ENCODE measurements at regions not wholly inside any gene's neighbourhood (a gene's known extent, or its start where the extent isn't known, plus 50 kb on each side); places are given as distances from the start of the nearest gene placed in this dataset.

DNA sequence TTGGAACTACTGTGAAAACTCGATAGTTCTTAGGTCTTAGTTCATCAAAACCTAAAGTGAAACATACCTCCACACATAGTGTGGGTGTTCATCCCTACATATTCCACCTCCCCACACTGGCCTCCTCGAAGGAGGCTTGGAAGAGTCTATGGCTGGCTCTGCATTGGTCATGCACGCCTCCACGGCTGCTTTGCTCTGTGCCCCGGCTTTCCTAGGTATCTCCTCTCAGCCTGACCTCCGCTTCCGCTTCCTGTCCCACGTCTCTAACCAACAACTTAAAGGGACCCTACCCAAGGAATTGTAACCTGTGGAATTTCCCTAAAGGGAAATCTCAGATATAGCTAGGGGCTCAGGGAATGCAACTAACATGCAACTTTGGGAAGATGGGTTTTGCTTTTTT lies 79.7 kb upstream of the MBNL2 start:
- Histone ChIP-seq H3K36me3 (ENCODE audit: control insufficient read depth in 1 of 2, insufficient read depth in 2 of 2, low read length in 2 of 2) (peaks cover 0 to 4% of the 10 kb centered on the region in 2 experiments; a peak in 1 of 4 replicates), H3K27me3 (ENCODE audit: insufficient read depth, low read length) (no peaks in the 10 kb centered on the region), H3K4me3 (replicated peaks in 1 of 2; ENCODE audit: low read depth in 1 of 2, low read length in 2 of 2) (peak overlapping the region; percentile 48 to 63), H3K9ac (ENCODE audit: low read length) (peak overlapping the region; percentile 71), H3K4me1 (ENCODE audit: control insufficient read depth in 1 of 2, insufficient read depth in 2 of 2, low read length in 2 of 2) (peaks cover 22 to 40% of the 10 kb centered on the region in 2 experiments), H3K27ac (ENCODE audit: low read depth, low read length) (peak overlapping the region; percentile 76), H3K9me3 (ENCODE audit: control insufficient read depth in 1 of 2, insufficient read depth in 1 of 2, low read depth in 1 of 2, low read length in 2 of 2) (no peaks in the 10 kb centered on the region), H3K9me2 (ENCODE audit: insufficient read depth) (no peaks in the 10 kb centered on the region), H4K20me1 (ENCODE audit: insufficient read depth) (no peaks in the 10 kb centered on the region), H2AFZ (ENCODE audit: low read depth, low read length, poor library complexity, severe bottlenecking) (no peak overlapping the region), H3K4me2 (ENCODE audit: low read length) (peak overlapping the region; percentile 78), H3K79me2 (ENCODE audit: insufficient read depth, low read length) (peaks cover 7% of the 10 kb centered on the region)
- peak; percentile 78 for DNase-seq (ENCODE audit: low read depth, low spot score)
- TF ChIP-seq ZNF274 (IDR thresholded peaks at IDR 0.05; ENCODE audit: low read depth, low read length), result no peak
- no peak for TF ChIP-seq CEBPB (IDR thresholded peaks at IDR 0.05; ENCODE audit: low read depth)
- peak; percentile 97 for TF ChIP-seq POLR2A (IDR thresholded peaks at IDR 0.05; ENCODE audit: borderline replicate concordance, extremely low read depth, insufficient read depth, insufficient read length)
- TF ChIP-seq, protein P1, sequence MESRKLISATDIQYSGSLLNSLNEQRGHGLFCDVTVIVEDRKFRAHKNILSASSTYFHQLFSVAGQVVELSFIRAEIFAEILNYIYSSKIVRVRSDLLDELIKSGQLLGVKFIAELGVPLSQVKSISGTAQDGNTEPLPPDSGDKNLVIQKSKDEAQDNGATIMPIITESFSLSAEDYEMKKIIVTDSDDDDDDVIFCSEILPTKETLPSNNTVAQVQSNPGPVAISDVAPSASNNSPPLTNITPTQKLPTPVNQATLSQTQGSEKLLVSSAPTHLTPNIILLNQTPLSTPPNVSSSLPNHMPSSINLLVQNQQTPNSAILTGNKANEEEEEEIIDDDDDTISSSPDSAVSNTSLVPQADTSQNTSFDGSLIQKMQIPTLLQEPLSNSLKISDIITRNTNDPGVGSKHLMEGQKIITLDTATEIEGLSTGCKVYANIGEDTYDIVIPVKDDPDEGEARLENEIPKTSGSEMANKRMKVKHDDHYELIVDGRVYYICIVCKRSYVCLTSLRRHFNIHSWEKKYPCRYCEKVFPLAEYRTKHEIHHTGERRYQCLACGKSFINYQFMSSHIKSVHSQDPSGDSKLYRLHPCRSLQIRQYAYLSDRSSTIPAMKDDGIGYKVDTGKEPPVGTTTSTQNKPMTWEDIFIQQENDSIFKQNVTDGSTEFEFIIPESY (IDR thresholded peaks at IDR 0.05; ENCODE audit: extremely low read depth, insufficient replicate concordance, low read length), result no peak
- peak; percentile 68; the same call in 1 of the 2 replicates for TF ChIP-seq SP1 (IDR thresholded peaks at IDR 0.05; ENCODE audit: low read depth)
- TF ChIP-seq ATF3 (IDR thresholded peaks at IDR 0.05), result no peak
- peak; percentile 87 for TF ChIP-seq SIN3A (IDR thresholded peaks at IDR 0.05; ENCODE audit: low read depth)
- TF ChIP-seq MAX (IDR thresholded peaks at IDR 0.05), result peak; percentile 88
- peak; percentile 25; the same call in 1 of the 2 replicates for TF ChIP-seq EGR1 (IDR thresholded peaks at IDR 0.05; ENCODE audit: low read depth)
- no peak for TF ChIP-seq ZFX (IDR thresholded peaks at IDR 0.05)
- TF ChIP-seq RAD21 (IDR thresholded peaks at IDR 0.05; ENCODE audit: low read depth), result no peak
- TF ChIP-seq POLR2AphosphoS5 (IDR thresholded peaks at IDR 0.05; ENCODE audit: low read depth, low read length), result peak; percentile 99
- TF ChIP-seq ELF1 (IDR thresholded peaks at IDR 0.05; ENCODE audit: borderline replicate concordance, low read depth), result peak; percentile 67
- no peak for TF ChIP-seq EZH2 (IDR thresholded peaks at IDR 0.05)
- TF ChIP-seq YY1 (IDR thresholded peaks at IDR 0.05; ENCODE audit: extremely low read depth, insufficient replicate concordance, low read depth, low read length), result peak; percentile 57
- ChIA-PET POLR2A (interaction anchor here (0.6 to 2.9 kb wide), 14 partner anchors 12 to 117 kb away, joined by 3 to 17 read pairs (median 5); partner anchors contain the start of gene MBNL2), RAD21 (ENCODE audit: low non-redundant PET in 1 of 2, low total read pairs in 2 of 2, uncharacterized antibody in 2 of 2, unreplicated experiment in 2 of 2) (no interaction called here), CTCF (interaction anchor here (0.9 to 1.5 kb wide), 3 partner anchors 33 to 202 kb away, joined by 3 to 7 read pairs (median 4); no protein-coding TSS in a partner anchor)
- peak; percentile 87 for ATAC-seq
- TSS peak; percentile 72 for BruUV-seq (replicated peaks)
- intact Hi-C loops (cut with micrococcal nuclease), result loop anchor here (5.0 kb wide), 1 partner anchor 115 kb away; no protein-coding TSS in a partner anchor
